H9 (cell line): ENCODE measurements at regions not wholly inside any gene's neighbourhood (a gene's known extent, or its start where the extent isn't known, plus 50 kb on each side); places are given as distances from the start of the nearest gene placed in this dataset.

Source experiments
- DNase-seq: peaks from one replicate; pipeline ENCODE4 v3.0.0-alpha.2; 2017
- H2AFZ ChIP-seq: one replicate; pipeline ENCODE4 v1.6.1; 2013; ENCODE audit warnings: mild to moderate bottlenecking, low read length, control low read depth, moderate library complexity
- H2AK5ac ChIP-seq: 2 replicates; pipeline ENCODE4 v1.6.1; 2013; ENCODE audit warnings: low read length, control low read depth, mixed read lengths; ENCODE audit not compliant: insufficient read length
- H2BK120ac ChIP-seq: one replicate; pipeline ENCODE4 v1.6.1; 2013; ENCODE audit warnings: low read depth, mild to moderate bottlenecking, low read length, control low read depth, inconsistent platforms; ENCODE audit not compliant: poor library complexity, severe bottlenecking
- H2BK12ac ChIP-seq: 2 replicates; pipeline ENCODE4 v1.6.1; 2013; ENCODE audit warnings: low read length, control low read depth, mixed read lengths, low read depth; ENCODE audit not compliant: insufficient read length
- H2BK15ac ChIP-seq: 2 replicates; pipeline ENCODE4 v1.6.1; 2013; ENCODE audit warnings: low read depth, low read length, control low read depth
- H2BK20ac ChIP-seq: one replicate; pipeline ENCODE4 v1.6.1; 2013; ENCODE audit warnings: low read depth, mild to moderate bottlenecking, low read length, control low read depth, inconsistent platforms; ENCODE audit not compliant: poor library complexity, severe bottlenecking
- H2BK5ac ChIP-seq: 2 replicates; pipeline ENCODE4 v1.6.1; 2013; ENCODE audit warnings: low read length, control low read depth, mixed read lengths; ENCODE audit not compliant: insufficient read length
- H3K14ac ChIP-seq: 2 replicates; pipeline ENCODE4 v1.6.1; 2013; ENCODE audit warnings: low read length, control low read depth; ENCODE audit not compliant: insufficient read depth
- H3K18ac ChIP-seq: 2 replicates; pipeline ENCODE4 v1.6.1; 2013; ENCODE audit warnings: low read depth, mild to moderate bottlenecking, mixed read lengths, low read length, control low read depth; ENCODE audit not compliant: insufficient read length
- H3K23ac ChIP-seq: 2 replicates; pipeline ENCODE4 v1.6.1; 2013; ENCODE audit warnings: low read length, control low read depth, mixed read lengths, low read depth; ENCODE audit not compliant: insufficient read length
- H3K23me2 ChIP-seq: 2 replicates; pipeline ENCODE4 v1.6.1; 2013; ENCODE audit warnings: low read depth, mild to moderate bottlenecking, mixed read lengths, low read length, control low read depth; ENCODE audit not compliant: insufficient read length, poor library complexity, severe bottlenecking
- H3K27ac ChIP-seq: 2 replicates; pipeline ENCODE4 v1.5.1; 2013; ENCODE audit warnings: low read length, control low read depth, mixed read lengths, low read depth; ENCODE audit not compliant: insufficient read length
- H3K27me3 ChIP-seq: 2 replicates; pipeline ENCODE4 v1.6.1; 2013; ENCODE audit warnings: low read length, control low read depth, inconsistent platforms; ENCODE audit not compliant: insufficient read depth
- H3K4ac ChIP-seq: 2 replicates; pipeline ENCODE4 v1.6.1; 2013; ENCODE audit warnings: low read depth, mild to moderate bottlenecking, control low read depth, inconsistent platforms, low read length, moderate library complexity
- H3K4me1 ChIP-seq: 2 replicates; pipeline ENCODE4 v1.6.1; 2013; ENCODE audit warnings: low read length, control low read depth, inconsistent platforms; ENCODE audit not compliant: insufficient read depth
- H3K4me2 ChIP-seq: 2 replicates; pipeline ENCODE4 v1.6.1; 2013; ENCODE audit warnings: low read length, control low read depth, mixed read lengths; ENCODE audit not compliant: insufficient read length, insufficient read depth
- H3K56ac ChIP-seq: 2 replicates; pipeline ENCODE4 v1.6.1; 2013; ENCODE audit warnings: low read depth, mild to moderate bottlenecking, mixed read lengths, low read length, control low read depth; ENCODE audit not compliant: insufficient read length
- H3K79me1 ChIP-seq: 2 replicates; pipeline ENCODE4 v1.6.1; 2013; ENCODE audit warnings: low read depth, mild to moderate bottlenecking, moderate library complexity, low read length, control low read depth, inconsistent platforms; ENCODE audit not compliant: insufficient read depth, poor library complexity, severe bottlenecking
- H3K79me2 ChIP-seq: 2 replicates; pipeline ENCODE4 v1.6.1; 2013; ENCODE audit warnings: low read length, control low read depth, inconsistent platforms; ENCODE audit not compliant: insufficient read depth
- H3K9ac ChIP-seq: 2 replicates; pipeline ENCODE4 v1.6.1; 2013; ENCODE audit warnings: low read length, control low read depth, mixed read lengths; ENCODE audit not compliant: insufficient read length; ENCODE audit errors: extremely low read depth
- H3K9me3 ChIP-seq: one replicate; pipeline ENCODE4 v1.6.1; 2013; ENCODE audit warnings: low read depth, low read length, inconsistent platforms; ENCODE audit not compliant: control insufficient read depth
- H3T11ph ChIP-seq: one replicate; pipeline ENCODE4 v1.6.1; 2013; ENCODE audit warnings: mild to moderate bottlenecking, low read length, control low read depth, inconsistent platforms
- H4K20me1 ChIP-seq: one replicate; pipeline ENCODE4 v1.6.1; 2013; ENCODE audit not compliant: control insufficient read depth, insufficient read length, insufficient read depth
- H4K5ac ChIP-seq: 2 replicates; pipeline ENCODE4 v1.6.1; 2013; ENCODE audit warnings: low read depth, mild to moderate bottlenecking, mixed read lengths, low read length, control low read depth; ENCODE audit not compliant: insufficient read length
- H4K8ac ChIP-seq: replicated peaks from 2 replicates; pipeline ENCODE4 v1.6.1; 2013; ENCODE audit warnings: low read length, control low read depth, mixed read lengths, low read depth; ENCODE audit not compliant: insufficient read length
- H4K91ac ChIP-seq: 2 replicates; pipeline ENCODE4 v1.6.1; 2013; ENCODE audit warnings: low read depth, mild to moderate bottlenecking, moderate library complexity, mixed read lengths, low read length, control low read depth; ENCODE audit not compliant: insufficient read length
- H3K27ac Mint-ChIP-seq, 3 experiments: 2 replicates in 2 of 3; 3 replicates in 1 of 3; pipeline ENCODE4 v1.8.0; 2020 to 2021; ENCODE audit warnings: mixed read lengths in 3 of 3, mild to moderate bottlenecking in 1 of 3, moderate library complexity in 1 of 3
- H3K27me3 Mint-ChIP-seq: 2 replicates; pipeline ENCODE4 v1.8.0; 2021; ENCODE audit warnings: low read depth, mild to moderate bottlenecking, moderate library complexity, mixed read lengths
- H3K36me3 Mint-ChIP-seq, 3 experiments: 2 replicates in 2 of 3; 3 replicates in 1 of 3; pipeline ENCODE4 v1.8.0; 2020 to 2021; ENCODE audit warnings: low read depth in 3 of 3, mixed read lengths in 3 of 3; ENCODE audit not compliant: insufficient read depth in 1 of 3
- H3K4me1 Mint-ChIP-seq, 2 experiments: 2 replicates each; pipeline ENCODE4 v1.8.0; 2020; ENCODE audit warnings: mixed read lengths in 2 of 2
- H3K4me3 Mint-ChIP-seq, 2 experiments: 2 replicates in 1 of 2; 3 replicates in 1 of 2; pipeline ENCODE4 v1.8.0; 2020 to 2021; ENCODE audit warnings: mild to moderate bottlenecking in 2 of 2, mixed read lengths in 2 of 2, moderate library complexity in 1 of 2
- H3K9me3 Mint-ChIP-seq, 2 experiments: 2 replicates in 1 of 2; 3 replicates in 1 of 2; pipeline ENCODE4 v1.8.0; 2020; ENCODE audit warnings: mild to moderate bottlenecking in 2 of 2, mixed read lengths in 2 of 2, moderate library complexity in 1 of 2
- CTCF ChIP-seq: fragments of 200-600 bp; sonication (generic); conservative IDR thresholded peaks from 3 replicates; pipeline ENCODE4 v1.8.0; 2021; ENCODE audit warnings: antibody characterized with exemption, mild to moderate bottlenecking
- WGBS: extraction: QIAGEN DNeasy Blood & Tissue Kit; methylation state at CpG from one replicate; pipeline ENCODE4 v1.1.7; 2013; ENCODE audit warnings: missing lambda C conversion rate, low lambda C conversion rate, mixed read lengths; ENCODE audit not compliant: insufficient read length; ENCODE audit errors: extremely low coverage; 5-methylcytosine and 5-hydroxymethylcytosine counted together

- Histone ChIP-seq H3K79me2 (no peaks in the 10 kb centered on the region), H4K8ac (no peak overlapping the region), H3K9ac (no peak overlapping the region), H3K56ac (no peak overlapping the region), H4K20me1 (no peaks in the 10 kb centered on the region), H3K18ac (no peak overlapping the region), H3K27ac (no peak overlapping the region), H2BK5ac (no peak overlapping the region), H2BK15ac (no peak overlapping the region), H2BK20ac (no peak overlapping the region), H4K5ac (no peak overlapping the region), H3K23ac (no peak overlapping the region), H4K91ac (no peak overlapping the region), H3K4me1 (no peaks in the 10 kb centered on the region), H3K9me3 (no peaks in the 10 kb centered on the region), H3T11ph (no peak overlapping the region), H3K4ac (no peak overlapping the region), H2BK12ac (no peak overlapping the region), H2BK120ac (no peak overlapping the region), H2AFZ (no peak overlapping the region), H3K79me1 (no peaks in the 10 kb centered on the region), H2AK5ac (no peak overlapping the region), H3K4me2 (no peak overlapping the region), H3K23me2 (no peaks in the 10 kb centered on the region), H3K27me3 (no peaks in the 10 kb centered on the region), H3K14ac (no peak overlapping the region)
- H3K36me3 Mint-ChIP-seq, result no peaks in the 10 kb centered on the region
- H3K4me1 Mint-ChIP-seq, result no peaks in the 10 kb centered on the region
- H3K4me3 Mint-ChIP-seq, result no peak overlapping the region
- no peak overlapping the region for H3K27ac Mint-ChIP-seq
- no peak for DNase-seq
- no peaks in the 10 kb centered on the region; a peak in 2 of 5 replicates for H3K9me3 Mint-ChIP-seq
- WGBS, result no CpG with 5 or more reads among the region's 1 CpG
- no peaks in the 10 kb centered on the region for H3K27me3 Mint-ChIP-seq
- TF ChIP-seq CTCF, result no peak
These were observed 181.2 kb upstream of the MME start for GRCh38 chr3:154898916-154899315.
